ENCODE measurements at regions not wholly inside any gene's neighbourhood (a gene's known extent, or its start where the extent isn't known, plus 50 kb on each side); places are given as distances from the start of the nearest gene placed in this dataset.

DNA sequence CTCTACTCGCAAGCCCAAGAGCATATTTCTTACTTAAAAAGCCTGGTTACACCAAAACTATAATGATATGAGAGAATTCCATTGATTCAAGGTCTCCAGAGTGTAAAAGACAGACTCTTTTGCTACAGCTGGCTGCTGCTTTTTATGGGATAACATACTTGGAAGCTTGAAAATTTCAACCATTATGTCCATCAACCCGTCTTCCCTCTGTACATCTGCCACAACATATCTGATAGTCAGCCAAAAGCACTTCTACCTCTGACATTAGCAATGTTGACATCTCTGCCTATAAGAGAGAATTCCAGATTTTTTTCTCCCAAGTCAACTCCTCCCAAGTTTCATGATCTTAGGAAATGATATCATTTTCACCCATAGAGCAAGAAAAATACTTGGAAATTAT is 54.4 kb upstream of the IQCM start:
- intact Hi-C loops (cut with micrococcal nuclease; ENCODE audit: unreplicated experiment) = no loop called here
- H3K9me3 Mint-ChIP-seq (ENCODE audit: low read depth, unreplicated experiment) = peaks cover 2% of the 10 kb centered on the region
- TF ChIP-seq, protein P1, sequence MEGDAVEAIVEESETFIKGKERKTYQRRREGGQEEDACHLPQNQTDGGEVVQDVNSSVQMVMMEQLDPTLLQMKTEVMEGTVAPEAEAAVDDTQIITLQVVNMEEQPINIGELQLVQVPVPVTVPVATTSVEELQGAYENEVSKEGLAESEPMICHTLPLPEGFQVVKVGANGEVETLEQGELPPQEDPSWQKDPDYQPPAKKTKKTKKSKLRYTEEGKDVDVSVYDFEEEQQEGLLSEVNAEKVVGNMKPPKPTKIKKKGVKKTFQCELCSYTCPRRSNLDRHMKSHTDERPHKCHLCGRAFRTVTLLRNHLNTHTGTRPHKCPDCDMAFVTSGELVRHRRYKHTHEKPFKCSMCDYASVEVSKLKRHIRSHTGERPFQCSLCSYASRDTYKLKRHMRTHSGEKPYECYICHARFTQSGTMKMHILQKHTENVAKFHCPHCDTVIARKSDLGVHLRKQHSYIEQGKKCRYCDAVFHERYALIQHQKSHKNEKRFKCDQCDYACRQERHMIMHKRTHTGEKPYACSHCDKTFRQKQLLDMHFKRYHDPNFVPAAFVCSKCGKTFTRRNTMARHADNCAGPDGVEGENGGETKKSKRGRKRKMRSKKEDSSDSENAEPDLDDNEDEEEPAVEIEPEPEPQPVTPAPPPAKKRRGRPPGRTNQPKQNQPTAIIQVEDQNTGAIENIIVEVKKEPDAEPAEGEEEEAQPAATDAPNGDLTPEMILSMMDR (IDR thresholded peaks at IDR 0.05; ENCODE audit: unreplicated experiment) = no peak
- no peak overlapping the region for H3K27ac Mint-ChIP-seq (ENCODE audit: unreplicated experiment)
- H3K4me1 Mint-ChIP-seq (ENCODE audit: low read depth, unreplicated experiment) = no peaks in the 10 kb centered on the region
- no TSS peak for BruUV-seq (replicated peaks)
- no peaks in the 10 kb centered on the region for H3K36me3 Mint-ChIP-seq (ENCODE audit: insufficient read depth, unreplicated experiment)
- H3K27me3 Mint-ChIP-seq (ENCODE audit: unreplicated experiment) = no peaks in the 10 kb centered on the region
- DNase-seq = no peak
- no peak overlapping the region for H3K4me3 Mint-ChIP-seq (ENCODE audit: low read depth, unreplicated experiment)
- CTCF ChIA-PET = no interaction called here

DNA sequence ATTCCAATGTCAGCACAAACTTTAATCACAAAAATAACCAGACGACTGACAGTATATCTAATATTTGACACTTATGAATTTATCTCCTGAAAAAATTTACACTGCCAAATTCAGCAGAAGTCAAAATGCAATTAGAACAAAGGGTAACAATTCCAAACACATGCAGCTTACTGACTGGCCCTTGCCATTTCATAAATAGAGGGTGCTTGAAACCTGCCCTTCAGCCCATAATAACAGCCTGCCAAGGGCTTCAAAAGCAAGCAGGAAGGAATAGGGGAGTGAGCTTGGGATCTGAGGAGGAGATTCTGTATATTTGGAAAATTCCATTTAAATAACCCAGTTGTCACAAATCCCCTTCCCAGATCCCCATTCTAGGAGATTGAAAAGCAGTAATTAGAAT is 66.1 kb upstream of the IQCM start:
- CTCF ChIA-PET = no interaction called here
- DNase-seq = no peak
- intact Hi-C loops (cut with micrococcal nuclease; ENCODE audit: unreplicated experiment) = loop anchor here (10.0 kb wide), 1 partner anchor 57 kb away; no protein-coding TSS in a partner anchor
- no TSS peak for BruUV-seq (replicated peaks)
- peaks cover 16% of the 10 kb centered on the region for H3K4me1 Mint-ChIP-seq (ENCODE audit: low read depth, unreplicated experiment)
- no peaks in the 10 kb centered on the region for H3K36me3 Mint-ChIP-seq (ENCODE audit: insufficient read depth, unreplicated experiment)
- H3K27ac Mint-ChIP-seq (ENCODE audit: unreplicated experiment) = no peak overlapping the region
- TF ChIP-seq, protein P1 (IDR thresholded peaks at IDR 0.05; ENCODE audit: unreplicated experiment) = no peak
- no peaks in the 10 kb centered on the region for H3K27me3 Mint-ChIP-seq (ENCODE audit: unreplicated experiment)
- H3K4me3 Mint-ChIP-seq (ENCODE audit: low read depth, unreplicated experiment) = no peak overlapping the region
- no peaks in the 10 kb centered on the region for H3K9me3 Mint-ChIP-seq (ENCODE audit: low read depth, unreplicated experiment)

DNA sequence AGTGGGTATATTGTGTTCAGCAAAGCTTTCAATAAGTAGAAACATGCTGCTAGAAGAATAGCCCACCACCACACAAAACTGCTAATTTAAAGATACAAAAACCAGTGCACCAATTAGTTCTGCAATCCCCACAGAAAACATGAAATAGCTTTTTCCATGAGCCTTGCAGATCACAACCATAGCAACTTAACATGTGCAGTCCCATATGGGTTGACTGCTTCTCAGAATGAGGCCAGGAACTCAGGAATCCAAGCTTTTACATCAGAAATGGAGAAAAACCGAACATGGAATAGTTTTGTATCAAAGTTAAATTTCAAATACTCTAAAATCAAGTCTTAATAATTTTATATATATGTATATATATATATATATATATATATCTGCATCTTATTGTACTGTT is 66.6 kb upstream of the IQCM start:
- DNase-seq = no peak
- intact Hi-C loops (cut with micrococcal nuclease; ENCODE audit: unreplicated experiment) = loop anchor here (10.0 kb wide), 1 partner anchor 57 kb away; no protein-coding TSS in a partner anchor
- Mint-ChIP-seq H3K4me3 (ENCODE audit: low read depth, unreplicated experiment) (no peak overlapping the region), H3K36me3 (ENCODE audit: insufficient read depth, unreplicated experiment) (no peaks in the 10 kb centered on the region), H3K27ac (ENCODE audit: unreplicated experiment) (no peak overlapping the region), H3K4me1 (ENCODE audit: low read depth, unreplicated experiment) (peaks cover 16% of the 10 kb centered on the region), H3K9me3 (ENCODE audit: low read depth, unreplicated experiment) (no peaks in the 10 kb centered on the region), H3K27me3 (ENCODE audit: unreplicated experiment) (no peaks in the 10 kb centered on the region)
- BruUV-seq (replicated peaks) = no TSS peak
- CTCF ChIA-PET = no interaction called here
- TF ChIP-seq, protein P1 (IDR thresholded peaks at IDR 0.05; ENCODE audit: unreplicated experiment) = no peak

DNA sequence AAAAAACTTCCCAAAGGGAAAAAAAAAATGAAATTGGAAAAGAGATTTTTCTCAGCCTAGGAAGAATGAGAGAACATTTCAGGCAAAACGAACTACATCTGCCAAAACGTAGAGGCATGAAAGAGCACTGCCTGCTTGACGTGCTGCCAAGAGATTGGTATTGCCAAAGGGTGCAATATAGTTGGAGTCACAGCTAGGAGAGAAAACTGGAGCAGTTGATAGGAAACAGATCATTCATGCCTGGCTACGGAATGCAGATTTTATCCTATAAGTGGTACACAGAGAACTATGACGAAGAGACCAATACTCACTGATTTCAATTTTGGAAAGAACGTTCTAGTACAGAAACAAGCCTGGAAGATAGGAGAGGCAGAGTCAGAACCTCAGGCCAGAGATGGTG is 68.4 kb upstream of the IQCM start:
- no peak for DNase-seq
- Mint-ChIP-seq H3K9me3 (ENCODE audit: low read depth, unreplicated experiment) (no peaks in the 10 kb centered on the region), H3K4me3 (ENCODE audit: low read depth, unreplicated experiment) (no peak overlapping the region), H3K36me3 (ENCODE audit: insufficient read depth, unreplicated experiment) (no peaks in the 10 kb centered on the region), H3K4me1 (ENCODE audit: low read depth, unreplicated experiment) (peaks cover 16% of the 10 kb centered on the region), H3K27me3 (ENCODE audit: unreplicated experiment) (no peaks in the 10 kb centered on the region), H3K27ac (ENCODE audit: unreplicated experiment) (peak overlapping the region; percentile 65)
- no TSS peak for BruUV-seq (replicated peaks)
- TF ChIP-seq, protein P1 (IDR thresholded peaks at IDR 0.05; ENCODE audit: unreplicated experiment) = no peak
- intact Hi-C loops (cut with micrococcal nuclease; ENCODE audit: unreplicated experiment) = loop anchor here (10.0 kb wide), 1 partner anchor 59 kb away; no protein-coding TSS in a partner anchor
- CTCF ChIA-PET = no interaction called here

All from Calu3 (cell line).